Uterus (tissue), 2 donors: ENCODE measurements at regions not wholly inside any gene's neighbourhood (a gene's known extent, or its start where the extent isn't known, plus 50 kb on each side); places are given as distances from the start of the nearest gene placed in this dataset.

ENCODE experiments used
- CTCF ChIP-seq, 4 experiments: fragments of 200-600 bp in 2 of 4; fragments of 450-650 bp in 2 of 4; sonication (generic) in 2 of 4; IDR thresholded peaks; one replicate each; pipeline ENCODE4 v1.5.1; 2016 to 2019; ENCODE audit warnings: antibody characterized with exemption in 4 of 4, mild to moderate bottlenecking in 2 of 4, moderate library complexity in 1 of 4
- POLR2A ChIP-seq, 2 donors: fragments of 450-650 bp; IDR thresholded peaks; one replicate each; pipeline ENCODE4 v1.6.1; 2016; ENCODE audit warnings: antibody characterized with exemption in 2 of 2, mild to moderate bottlenecking in 1 of 2, moderate library complexity in 1 of 2

- no peak for TF ChIP-seq CTCF (IDR thresholded peaks at IDR 0.05)
- no peak for TF ChIP-seq POLR2A (IDR thresholded peaks at IDR 0.05)
Observed at GRCh38 chr13:94780421-94780820, 68.1 kb upstream of the SOX21 start.
